HG03439 (cell line): ENCODE measurements at regions not wholly inside any gene's neighbourhood (a gene's known extent, or its start where the extent isn't known, plus 50 kb on each side); places are given as distances from the start of the nearest gene placed in this dataset.
A peak's percentile ranks its signal among the peaks of the same experiment; 100 is the strongest.
"Not testable (repeated sequence)": the region's sequence is repeated elsewhere in the genome, so short reads cannot be mapped to it uniquely, and the experiment has no call there.

Experiments
- ATAC-seq: cut with Tn5 transposase; IDR thresholded peaks from one replicate; pipeline ENCODE4 v1.9.1; 2021; ENCODE audit warnings: mild to moderate bottlenecking, moderate library complexity; ENCODE audit not compliant: unreplicated experiment

DNA sequence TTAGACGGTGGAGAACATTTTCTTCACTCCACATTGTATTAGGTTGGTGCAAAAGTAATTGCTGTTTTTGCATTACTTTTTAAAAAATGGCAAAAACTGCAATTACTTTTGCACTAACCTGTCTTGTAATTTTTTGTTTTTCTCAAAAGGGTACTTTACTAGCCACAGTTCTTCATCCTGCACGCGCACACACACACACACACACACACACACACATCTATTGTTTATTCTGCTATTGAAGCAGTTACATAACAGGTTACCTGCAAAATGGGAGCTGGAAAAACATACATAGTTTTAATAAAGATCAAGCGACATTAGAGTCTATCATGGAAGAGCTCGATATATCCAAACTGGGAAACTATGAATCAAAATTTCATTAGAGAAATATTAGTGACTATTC, 235.2 kb downstream of the SIM1 start:
- ATAC-seq, result no peak

DNA sequence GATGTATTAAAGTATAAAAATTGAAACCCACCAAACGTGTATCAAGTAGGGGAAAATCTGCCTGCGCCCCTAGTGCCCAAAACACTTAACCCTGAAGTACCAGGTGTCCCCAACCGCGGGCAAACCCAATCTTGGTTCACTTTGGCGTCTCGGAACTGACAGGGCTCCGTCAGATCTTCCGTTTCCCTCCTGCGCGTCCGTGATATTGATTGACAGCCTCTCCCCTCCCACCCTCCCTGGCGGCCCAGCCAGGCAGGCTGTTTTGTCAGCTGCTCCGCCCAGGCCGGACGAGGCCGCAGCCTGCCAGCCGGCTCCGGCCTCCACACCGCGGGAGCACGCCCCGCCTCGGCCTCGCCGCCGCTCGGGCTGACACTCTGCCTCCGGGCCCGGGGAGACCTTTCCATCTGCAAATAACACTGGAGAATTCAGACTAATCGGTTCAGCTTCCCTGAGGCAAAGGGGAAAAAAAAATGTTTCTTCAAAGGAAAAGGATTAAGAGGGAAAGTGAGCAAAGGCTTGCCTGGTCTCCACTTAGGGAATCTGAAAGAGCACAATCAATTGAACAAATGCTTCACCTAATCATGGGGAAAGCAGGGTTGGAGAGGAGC, 234.9 kb upstream of the MCHR2 start:
- peak; percentile 99 for ATAC-seq

DNA sequence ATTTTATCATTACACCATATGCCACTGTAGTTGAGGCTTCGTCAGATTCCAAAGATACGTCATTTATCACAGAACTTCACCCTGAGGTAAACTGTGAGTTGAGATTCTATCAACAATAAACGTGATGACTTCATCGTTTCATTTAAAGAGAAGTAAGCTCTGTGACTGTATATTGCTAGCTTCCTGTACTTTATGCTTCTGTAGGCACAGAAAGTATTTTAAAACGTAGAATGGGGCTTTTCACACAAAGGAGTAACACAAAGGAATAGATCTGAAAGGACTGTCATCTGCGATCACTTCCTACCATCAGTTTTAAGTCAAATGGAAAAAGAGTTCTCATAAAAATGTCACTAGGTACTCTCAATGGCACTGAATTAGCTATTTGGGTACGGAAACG, 234.4 kb upstream of the MCHR2 start:
- no peak for ATAC-seq

DNA sequence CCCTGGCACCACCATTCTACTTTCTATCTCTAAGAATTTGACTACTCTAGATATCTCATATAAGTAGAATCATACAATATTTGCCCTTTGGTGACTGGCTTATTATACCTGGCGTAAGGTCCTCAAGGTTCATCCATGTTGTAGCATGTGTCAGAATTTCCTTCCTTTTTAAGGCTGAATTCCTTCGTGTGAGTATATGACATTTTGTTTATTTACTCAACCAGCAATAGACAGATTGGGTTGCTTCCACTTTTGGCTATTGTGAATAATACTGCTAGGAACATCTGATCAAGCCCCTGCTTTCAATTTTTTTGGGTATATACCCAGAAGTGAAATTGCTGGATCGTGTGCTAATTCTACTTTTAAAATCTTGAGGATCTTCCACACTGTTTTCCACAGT, 232.8 kb upstream of the MCHR2 start:
- no peak for ATAC-seq

DNA sequence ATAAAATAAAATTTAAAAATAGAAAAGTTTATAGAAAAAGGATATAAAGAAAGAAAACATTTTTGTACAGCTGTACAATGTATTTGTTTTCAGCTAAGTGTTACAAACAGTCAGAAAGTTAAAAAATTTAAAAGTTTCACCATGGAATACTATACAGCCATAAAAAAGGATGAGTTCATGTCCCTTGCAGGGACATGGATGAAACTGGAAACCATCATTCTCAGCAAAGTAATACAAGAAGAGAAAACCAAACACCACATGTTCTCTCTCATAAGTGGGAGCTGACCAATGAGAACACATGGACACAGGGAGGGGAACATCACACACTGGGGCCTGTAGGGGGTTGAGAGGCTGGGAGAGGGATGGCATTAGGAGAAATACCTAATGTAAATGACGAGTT, 229.9 kb upstream of the MCHR2 start:
- ATAC-seq, result not testable (repeated sequence)

DNA sequence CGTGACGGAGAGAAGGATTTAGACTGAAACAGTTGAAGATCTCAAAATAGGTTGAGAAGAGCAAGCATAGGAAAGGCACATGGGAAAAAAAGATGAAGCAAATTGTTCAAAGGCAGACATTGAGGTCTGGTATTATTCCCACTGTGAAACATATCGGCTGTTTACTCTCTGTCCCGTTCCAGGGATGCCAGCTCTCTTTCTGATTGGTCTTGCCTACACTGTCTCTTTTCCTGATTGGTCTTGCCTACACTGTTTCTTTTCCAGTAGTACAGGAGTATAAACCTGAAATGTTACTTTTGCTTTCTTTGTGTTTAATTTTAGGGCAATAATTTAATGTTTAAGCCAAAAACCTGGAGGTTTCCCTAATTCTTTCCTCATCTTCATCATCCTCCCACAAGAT, 226.5 kb upstream of the MCHR2 start:
- ATAC-seq, result no peak

DNA sequence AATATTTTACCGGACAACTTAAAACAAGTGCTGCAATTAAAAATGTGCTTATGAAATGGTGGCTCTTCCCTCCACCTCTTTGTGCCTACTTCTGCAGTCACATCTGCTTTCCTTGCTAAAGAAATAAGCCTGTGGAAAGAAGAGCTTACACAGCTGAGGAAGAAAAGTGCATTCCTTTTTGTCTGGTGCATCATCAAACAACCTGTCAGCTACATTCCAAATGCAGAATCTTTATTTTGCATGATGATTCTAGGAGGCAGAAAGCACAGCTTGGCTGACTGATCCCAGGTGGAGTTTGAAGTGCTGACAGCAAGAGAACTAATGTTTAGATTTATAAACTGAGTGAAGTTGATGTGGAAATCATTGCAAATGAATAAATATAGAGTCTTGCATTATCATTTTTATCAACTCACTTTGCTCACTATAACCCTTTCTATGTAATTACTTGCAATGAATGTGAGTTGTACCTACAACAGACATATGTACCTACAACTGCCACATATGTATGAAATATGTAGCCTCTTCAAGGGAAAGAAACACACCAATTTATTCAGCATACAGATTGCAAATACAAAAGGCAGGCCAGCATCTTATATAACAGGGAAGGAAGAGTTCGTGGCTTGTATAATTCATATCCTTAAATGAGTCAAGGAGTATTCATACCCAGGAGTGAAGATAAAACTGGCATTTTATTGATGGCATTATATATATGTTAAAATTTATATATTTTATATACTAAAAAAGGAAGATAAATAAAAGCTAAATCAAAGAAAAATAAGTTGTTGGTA, 223.4 kb upstream of the MCHR2 start:
- no peak for ATAC-seq

DNA sequence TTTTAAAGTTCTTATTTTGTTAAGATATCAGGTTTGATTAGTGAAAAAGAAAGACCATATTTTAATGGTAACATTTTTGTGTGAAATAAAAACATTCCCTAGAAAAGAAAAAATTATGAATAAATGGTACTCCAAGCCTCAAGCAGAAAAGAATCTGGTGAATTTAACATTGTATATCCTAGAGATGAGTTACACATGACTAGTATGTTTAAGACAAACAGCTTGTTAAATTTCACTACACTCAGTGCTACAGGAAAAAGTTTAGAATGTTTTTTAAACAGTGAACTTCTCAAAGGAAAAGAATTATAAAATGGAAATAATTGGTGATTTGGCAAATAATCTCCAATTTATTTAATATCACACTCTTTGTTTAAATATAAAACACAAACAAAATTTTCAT, 222.7 kb upstream of the MCHR2 start:
- no peak for ATAC-seq

DNA sequence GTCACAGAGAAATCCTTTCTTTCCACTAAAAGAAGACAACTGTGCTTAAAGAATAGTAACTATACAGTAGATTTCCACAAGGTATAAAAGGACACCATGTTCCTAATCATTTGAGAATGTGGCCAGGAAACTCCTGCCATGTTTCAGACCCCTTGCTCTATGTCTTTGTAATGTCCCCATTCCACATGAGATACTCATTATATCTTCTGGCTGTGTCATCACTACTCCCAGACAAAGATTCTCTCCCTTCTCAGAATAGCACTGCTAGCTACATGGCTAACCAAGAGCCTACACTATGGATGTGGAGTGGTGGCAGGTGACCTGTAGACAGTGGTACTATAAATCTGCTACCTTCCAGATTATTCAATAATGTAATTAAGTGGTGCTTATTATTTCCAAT, 218.1 kb upstream of the MCHR2 start:
- no peak for ATAC-seq

DNA sequence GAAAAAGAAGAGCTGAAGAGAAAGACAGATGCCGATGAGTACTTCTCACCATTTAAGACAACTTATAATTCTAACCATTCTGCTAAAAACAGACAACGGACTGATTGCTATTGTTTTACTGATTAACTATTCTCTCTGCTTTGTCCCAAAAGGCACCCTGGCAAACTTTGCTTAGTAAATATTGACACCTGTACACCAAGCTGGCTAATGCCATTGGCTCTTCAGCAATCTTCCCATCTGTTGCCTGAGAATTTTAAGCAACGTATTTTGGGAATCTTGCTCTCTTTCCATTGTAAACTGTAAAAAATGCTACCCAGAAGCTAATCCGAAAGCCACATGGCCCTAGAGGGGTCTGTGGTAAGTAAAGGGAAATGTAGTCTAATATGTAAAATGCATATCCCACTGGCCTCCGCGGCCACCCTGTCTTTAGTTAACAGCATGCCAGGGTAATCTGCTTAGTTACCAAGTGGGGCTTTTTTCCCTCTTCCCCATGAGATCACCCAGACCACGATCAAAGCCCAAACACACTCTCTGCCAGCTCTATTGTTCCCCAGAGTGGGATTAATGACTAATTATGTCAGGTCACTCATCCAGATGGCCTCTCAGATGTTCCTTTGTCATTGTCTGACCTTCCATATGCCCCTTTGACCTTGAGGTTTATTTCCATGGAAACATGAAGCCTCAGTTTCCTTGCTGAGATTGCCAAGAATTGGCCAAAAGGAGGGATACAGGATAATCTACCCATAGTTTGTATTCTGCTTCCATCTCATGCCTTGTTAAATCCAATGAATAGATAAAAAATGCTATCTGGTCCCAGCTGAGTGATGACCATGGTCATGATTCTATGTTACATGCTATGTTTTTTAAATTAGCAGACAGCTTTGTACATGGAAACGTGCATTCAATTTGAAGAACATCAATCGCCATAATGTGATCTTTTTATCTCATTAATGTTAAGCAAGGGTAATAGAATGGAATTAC, 216.4 kb upstream of the MCHR2 start:
- no peak for ATAC-seq

DNA sequence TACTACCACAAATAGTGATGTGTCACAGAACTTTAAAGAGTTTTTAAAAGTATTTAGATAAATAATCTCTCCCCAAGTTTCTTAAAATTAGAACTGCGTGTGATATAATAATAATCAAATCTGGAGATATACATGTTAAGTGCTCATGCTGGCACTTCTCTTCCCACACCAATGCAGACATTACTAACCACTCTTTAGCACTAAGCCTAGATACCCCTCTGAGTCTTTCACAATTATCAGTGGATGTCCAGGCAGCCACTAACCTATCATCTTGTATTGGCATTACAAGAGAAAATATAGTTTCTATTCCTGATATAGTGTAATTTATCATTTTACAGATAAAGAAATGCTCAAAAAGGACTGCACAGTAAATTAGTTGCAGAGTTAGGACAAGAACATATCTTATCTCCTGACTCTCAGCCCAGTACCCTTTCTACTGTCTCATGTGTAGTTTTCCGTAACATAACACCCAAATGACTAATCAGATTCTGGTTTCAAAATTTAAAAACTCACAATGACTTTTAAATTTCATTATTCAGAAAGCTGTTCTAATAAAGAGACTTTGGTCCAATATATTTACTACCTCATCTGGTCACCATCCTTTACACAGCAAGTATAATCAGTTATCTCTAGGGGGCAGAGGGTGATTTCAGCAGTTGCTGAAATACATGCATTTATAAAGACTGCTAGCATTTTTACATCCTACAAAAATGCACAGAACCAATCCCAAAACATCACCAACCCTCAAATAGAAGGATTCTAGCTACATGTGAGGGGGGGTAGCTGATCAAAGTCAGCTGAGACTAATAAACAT, 215.5 kb upstream of the MCHR2 start:
- no peak for ATAC-seq

DNA sequence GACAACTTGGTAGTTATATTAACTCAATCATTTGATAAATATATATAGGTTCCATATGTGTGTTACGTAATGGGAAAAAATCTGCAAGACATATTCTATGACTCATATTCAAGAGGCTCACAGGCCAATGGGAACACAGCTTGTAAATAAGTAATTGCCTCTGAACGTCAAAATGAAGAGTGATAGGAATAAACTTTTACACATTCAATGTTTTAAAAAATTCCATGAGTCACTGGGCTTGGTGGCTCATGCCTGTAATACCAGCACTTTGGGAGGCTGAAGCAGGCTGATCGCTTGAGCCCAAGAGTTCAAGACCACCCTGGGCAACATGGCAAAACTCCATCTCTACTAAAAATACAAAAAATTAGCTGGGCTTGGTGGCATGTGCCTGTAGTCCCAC, 209.4 kb upstream of the MCHR2 start:
- ATAC-seq, result no peak

DNA sequence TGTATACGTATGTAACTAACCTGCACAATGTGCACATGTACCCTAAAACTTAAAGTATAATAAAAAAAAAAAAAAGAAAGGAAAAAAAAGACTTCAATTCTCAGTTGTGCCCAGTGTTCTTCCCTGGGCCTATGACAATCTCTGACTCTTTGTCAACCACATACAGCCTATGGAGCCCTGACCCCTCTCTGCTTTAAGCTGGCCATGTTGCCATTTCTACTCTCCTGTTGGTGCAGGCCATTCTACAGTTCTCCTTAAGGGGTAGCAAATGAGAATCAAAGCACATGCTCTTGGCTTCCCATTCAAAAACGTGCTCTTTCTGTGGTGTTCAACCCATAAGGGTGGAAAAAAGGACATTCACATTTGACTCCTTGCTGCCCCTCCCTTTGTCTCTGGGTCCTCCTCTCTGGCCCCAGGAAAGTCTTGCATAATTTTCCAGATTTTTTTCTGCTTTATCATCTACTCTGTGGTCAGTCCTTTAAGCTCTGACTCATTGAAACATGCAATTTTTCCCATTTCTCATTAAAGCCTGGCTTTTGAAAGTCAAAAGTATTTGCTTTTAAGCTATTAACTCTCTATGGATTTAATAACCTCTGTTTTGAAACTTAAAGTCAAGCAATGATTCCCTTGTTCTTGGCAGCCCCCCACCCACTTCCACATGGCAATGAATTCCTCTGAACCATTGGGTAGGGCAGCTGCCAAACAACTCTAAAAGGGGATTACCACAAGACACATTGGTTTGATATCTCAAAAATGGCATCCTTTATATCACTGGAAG, 208.6 kb upstream of the MCHR2 start:
- ATAC-seq, result no peak

DNA sequence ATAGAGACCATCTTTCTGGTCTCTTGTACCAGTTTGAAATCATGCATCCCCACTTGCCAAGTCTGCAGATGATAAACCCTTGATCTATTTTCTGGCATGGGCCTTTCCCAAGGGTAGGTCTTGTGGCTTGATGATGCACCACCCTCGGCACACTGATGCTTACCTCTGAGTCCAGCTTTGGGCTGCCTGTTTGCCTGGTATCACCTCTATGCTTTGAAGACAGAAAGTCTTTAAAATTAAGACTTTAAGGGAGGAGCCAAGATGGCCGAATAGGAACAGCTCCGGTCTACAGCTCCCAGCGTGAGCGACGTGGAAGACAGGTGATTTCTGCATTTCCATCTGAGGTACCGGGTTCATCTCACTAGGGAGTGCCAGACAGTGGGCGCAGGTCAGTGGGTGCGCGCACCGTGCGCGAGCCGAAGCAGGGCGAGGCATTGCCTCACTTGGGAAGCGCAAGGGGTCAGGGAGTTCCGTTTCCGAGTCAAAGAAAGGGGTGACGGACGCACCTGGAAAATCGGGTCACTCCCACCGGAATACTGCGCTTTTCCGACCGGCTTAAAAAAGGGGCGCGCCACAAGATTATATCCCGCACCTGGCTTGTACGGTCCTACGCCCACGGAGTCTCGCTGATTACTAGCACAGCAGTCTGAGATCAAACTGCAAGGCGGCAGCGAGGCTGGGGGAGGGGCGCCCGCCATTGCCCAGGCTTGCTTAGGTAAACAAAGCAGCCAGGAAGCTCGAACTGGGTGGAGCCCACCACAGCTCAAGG, 202.4 kb upstream of the MCHR2 start:
- not testable (repeated sequence) for ATAC-seq

DNA sequence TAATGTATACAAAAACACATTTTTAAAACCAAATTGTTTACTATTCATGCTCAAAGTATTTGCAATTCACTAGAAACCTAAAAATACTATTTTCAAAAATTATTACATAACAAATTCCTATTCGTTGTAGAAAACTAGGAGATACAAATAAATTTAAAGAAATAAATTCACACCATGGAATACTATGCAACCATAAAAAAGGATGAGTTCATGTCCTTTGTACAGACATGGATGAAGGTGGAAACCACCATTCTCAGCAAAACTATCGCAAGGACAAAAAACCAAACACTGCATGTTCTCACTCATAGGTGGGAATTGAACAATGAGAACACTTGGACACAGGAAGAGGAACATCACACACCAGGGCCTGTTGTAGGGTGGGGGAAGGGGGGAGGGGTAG, 201.2 kb upstream of the MCHR2 start:
- not testable (repeated sequence) for ATAC-seq

DNA sequence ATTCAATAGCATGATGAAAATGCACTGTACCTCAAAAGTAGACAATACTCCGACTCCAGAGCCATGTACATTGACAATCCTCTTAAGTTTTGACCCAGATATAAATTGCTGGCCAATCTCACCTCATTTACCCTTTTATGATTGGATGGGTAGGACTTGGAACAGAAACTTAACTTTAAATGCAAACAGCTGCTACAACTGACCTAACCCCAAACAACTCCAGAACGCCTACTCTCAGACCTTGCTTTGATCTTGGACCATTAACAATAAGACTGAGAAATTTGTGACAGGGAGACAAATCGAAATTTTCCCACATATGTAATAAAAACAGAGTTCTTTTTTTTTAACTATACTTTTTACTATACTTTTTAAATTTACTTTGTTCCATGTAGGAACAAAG, 200.5 kb upstream of the MCHR2 start:
- ATAC-seq, result no peak

DNA sequence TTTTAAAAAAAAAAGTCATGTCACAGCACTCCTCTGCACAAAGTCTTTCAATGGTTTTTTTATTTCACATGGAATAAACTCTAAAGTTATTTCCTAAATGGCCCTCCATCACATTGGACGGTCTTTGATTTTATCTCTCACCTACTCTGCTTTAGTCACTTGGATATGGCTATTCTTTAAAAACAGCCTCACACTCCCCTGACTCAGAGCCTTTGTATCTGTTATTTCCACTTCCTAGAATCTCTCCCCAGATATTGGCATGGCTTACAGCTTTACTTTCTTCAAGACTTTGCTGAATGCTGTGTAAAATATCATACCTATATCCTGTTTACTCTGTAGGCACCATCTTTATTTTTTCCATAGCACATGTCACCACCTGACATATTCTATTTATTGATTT, 194.7 kb upstream of the MCHR2 start:
- ATAC-seq, result no peak

DNA sequence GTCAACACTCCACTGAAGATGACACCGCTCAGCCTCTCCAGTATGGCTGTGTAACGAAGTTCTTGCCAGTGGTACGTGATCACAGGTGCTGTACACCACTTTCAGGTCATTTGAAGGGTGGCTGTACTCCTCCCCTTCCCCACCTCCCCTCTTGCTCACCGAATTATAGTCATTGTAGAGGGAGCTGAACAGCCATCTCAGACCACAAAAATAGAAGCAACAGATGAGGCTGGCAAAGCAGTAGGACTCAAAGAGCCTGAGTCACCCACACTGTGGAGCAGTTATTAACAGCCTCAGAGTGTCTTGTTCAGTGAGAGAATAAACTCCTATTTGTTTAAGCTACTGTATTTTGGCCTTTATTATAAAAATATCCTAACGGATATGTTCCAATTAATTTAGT, 192.5 kb upstream of the MCHR2 start:
- no peak for ATAC-seq

DNA sequence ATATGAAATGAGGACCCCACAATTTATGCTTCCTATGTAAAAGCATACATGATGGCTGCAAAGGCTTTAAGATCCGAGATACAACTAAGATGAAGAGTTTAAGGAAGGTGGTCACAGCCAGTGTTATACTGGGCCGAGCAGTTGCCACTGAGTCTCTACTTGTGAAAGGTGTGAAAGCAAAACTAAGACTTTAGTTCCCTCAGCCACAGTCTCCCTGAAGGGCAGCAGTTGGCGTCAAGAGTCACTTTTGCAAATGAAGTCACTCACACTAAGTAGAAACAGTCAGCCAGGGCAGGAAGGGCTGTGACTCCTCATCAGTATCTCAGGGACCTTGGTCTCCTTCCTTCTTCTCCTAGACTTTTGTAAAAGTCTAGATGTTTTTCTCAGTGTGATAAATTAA, 191.6 kb upstream of the MCHR2 start:
- ATAC-seq, result peak; percentile 96
